ENCODE measurements at regions not wholly inside any gene's neighbourhood (a gene's known extent, or its start where the extent isn't known, plus 50 kb on each side); places are given as distances from the start of the nearest gene placed in this dataset.

- H3K27me3 ChIP-seq (replicated peaks in 1 of 4; ENCODE audit: control insufficient read depth in 3 of 4, extremely low read depth in 1 of 4, insufficient read depth in 3 of 4, low read length in 3 of 4): no peaks in the 10 kb centered on the region
- H3K4me2 ChIP-seq (ENCODE audit: insufficient read depth in 1 of 2, low read depth in 2 of 2, low read length in 2 of 2): no peak overlapping the region
- no peaks in the 10 kb centered on the region for H3K9me3 ChIP-seq (ENCODE audit: insufficient read depth in 2 of 2, low read depth in 1 of 2, low read length in 1 of 2)
- H3K4ac ChIP-seq (replicated peaks; ENCODE audit: insufficient read length, low read depth, low read length): no peak overlapping the region
- no peak overlapping the region for H3K27ac ChIP-seq (ENCODE audit: low read depth, low read length)
- no peaks in the 10 kb centered on the region for H3K23me2 ChIP-seq (ENCODE audit: low read depth, low read length)
- ChIA-PET CTCF (ENCODE audit: partially characterized antibody) (interaction anchor here (1.7 kb wide), 1 partner anchor 18 kb away, joined by 4 read pairs; no protein-coding TSS in a partner anchor), POLR2A (ENCODE audit: partially characterized antibody) (no interaction called here)
- no peak overlapping the region for H4K5ac ChIP-seq (ENCODE audit: insufficient read length, low read depth, low read length)
- H2BK15ac ChIP-seq (ENCODE audit: low read length): no peak overlapping the region
- H3K56ac ChIP-seq (replicated peaks; ENCODE audit: insufficient read length, low read depth, low read length): no peak overlapping the region
- H4K8ac ChIP-seq (ENCODE audit: extremely low read depth, insufficient read depth, low read length): no peak overlapping the region
- H3K14ac ChIP-seq (ENCODE audit: insufficient read length): no peak overlapping the region
- no peaks in the 10 kb centered on the region for H3K36me3 ChIP-seq (ENCODE audit: control insufficient read depth in 2 of 4, insufficient read depth in 4 of 4, low read length in 3 of 4)
- no peak overlapping the region for H4K91ac ChIP-seq (replicated peaks; ENCODE audit: insufficient read length, low read length)
- no peaks in the 10 kb centered on the region for H3K79me2 ChIP-seq (ENCODE audit: control insufficient read depth in 1 of 2, insufficient read depth in 2 of 2, low read length in 2 of 2)
- H3K23ac ChIP-seq (ENCODE audit: insufficient read length): no peak overlapping the region
- FAIRE-seq (no peak), DNase-seq (ENCODE audit: low read depth in 1 of 2, low spot score in 2 of 2) (no peak)
- H3K4me3 ChIP-seq (ENCODE audit: extremely low read depth in 1 of 4, insufficient read depth in 2 of 4, low read depth in 3 of 4, low read length in 4 of 4): no peak overlapping the region
- no peak overlapping the region for H3K9ac ChIP-seq (replicated peaks in 1 of 4; ENCODE audit: extremely low read depth in 1 of 4, low read depth in 3 of 4, low read length in 3 of 4)
- no peak overlapping the region for H2BK20ac ChIP-seq (ENCODE audit: low read length)
- no peak overlapping the region for H2BK5ac ChIP-seq (ENCODE audit: low read depth, low read length)
- H3K79me1 ChIP-seq (ENCODE audit: low read depth, low read length): no peaks in the 10 kb centered on the region
- no peaks in the 10 kb centered on the region for H3K4me1 ChIP-seq (replicated peaks in 1 of 4; ENCODE audit: control insufficient read depth in 3 of 4, insufficient read depth in 4 of 4, low read length in 3 of 4)
- no peak overlapping the region for H3K18ac ChIP-seq (ENCODE audit: extremely low read depth, low read length)
- no peak overlapping the region for H2BK120ac ChIP-seq (replicated peaks; ENCODE audit: low read depth, low read length)
- H2BK12ac ChIP-seq (ENCODE audit: low read depth, low read length): no peak overlapping the region
- H2AK5ac ChIP-seq (ENCODE audit: low read depth, low read length): no peak overlapping the region
- WGBS, 2 experiments (ENCODE audit: extremely low coverage in 1 of 2, insufficient coverage in 1 of 2, insufficient read length in 1 of 2, insufficient replicate concordance in 2 of 2, low coverage in 1 of 2, low lambda C conversion rate in 2 of 2, missing lambda C conversion rate in 1 of 2): 97% methylated on average over 3 of the region's 3 CpGs; no CpG with 5 or more reads in 1 of the 2 experiments
- 0 out of 2 replicates have a peak overlapping the region, but pooled peaks have one; percentile 5 for H2AFZ ChIP-seq (ENCODE audit: low read length)
- TF ChIP-seq HDAC2 (IDR thresholded peaks at IDR 0.05; ENCODE audit: borderline replicate concordance in 1 of 2, low read depth in 2 of 2, low read length in 2 of 2) (no peak), SUZ12 (IDR thresholded peaks at IDR 0.05; ENCODE audit: low read length) (no peak), SP2 (IDR thresholded peaks at IDR 0.05; ENCODE audit: low read length) (no peak), RFX5 (IDR thresholded peaks at IDR 0.05; ENCODE audit: borderline replicate concordance, low read depth, low read length) (no peak), EZH2 (IDR thresholded peaks at IDR 0.05; ENCODE audit: low read depth, low read length, severe bottlenecking) (no peak), MAFK (IDR thresholded peaks at IDR 0.05; ENCODE audit: low read depth, low read length) (no peak), SIN3A (conservative IDR thresholded peaks at IDR 0.05 in 1 of 2, IDR thresholded peaks at IDR 0.05 in 1 of 2; ENCODE audit: low read depth in 1 of 2, low read length in 2 of 2) (no peak), TAF7 (optimal IDR thresholded peaks at IDR 0.05; ENCODE audit: borderline replicate concordance, low read depth, low read length) (no peak), CHD1 (IDR thresholded peaks at IDR 0.05; ENCODE audit: low read depth, low read length) (no peak)
- TF ChIP-seq, protein P1, sequence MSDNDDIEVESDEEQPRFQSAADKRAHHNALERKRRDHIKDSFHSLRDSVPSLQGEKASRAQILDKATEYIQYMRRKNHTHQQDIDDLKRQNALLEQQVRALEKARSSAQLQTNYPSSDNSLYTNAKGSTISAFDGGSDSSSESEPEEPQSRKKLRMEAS (IDR thresholded peaks at IDR 0.05): no peak
- TF ChIP-seq, protein P2, sequence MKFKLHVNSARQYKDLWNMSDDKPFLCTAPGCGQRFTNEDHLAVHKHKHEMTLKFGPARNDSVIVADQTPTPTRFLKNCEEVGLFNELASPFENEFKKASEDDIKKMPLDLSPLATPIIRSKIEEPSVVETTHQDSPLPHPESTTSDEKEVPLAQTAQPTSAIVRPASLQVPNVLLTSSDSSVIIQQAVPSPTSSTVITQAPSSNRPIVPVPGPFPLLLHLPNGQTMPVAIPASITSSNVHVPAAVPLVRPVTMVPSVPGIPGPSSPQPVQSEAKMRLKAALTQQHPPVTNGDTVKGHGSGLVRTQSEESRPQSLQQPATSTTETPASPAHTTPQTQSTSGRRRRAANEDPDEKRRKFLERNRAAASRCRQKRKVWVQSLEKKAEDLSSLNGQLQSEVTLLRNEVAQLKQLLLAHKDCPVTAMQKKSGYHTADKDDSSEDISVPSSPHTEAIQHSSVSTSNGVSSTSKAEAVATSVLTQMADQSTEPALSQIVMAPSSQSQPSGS (IDR thresholded peaks at IDR 0.05; ENCODE audit: low read length): no peak
- H4K20me1 ChIP-seq (replicated peaks in 1 of 2; ENCODE audit: control insufficient read depth in 1 of 2, insufficient read depth in 2 of 2, low read length in 2 of 2): no peaks in the 10 kb centered on the region
Measured at GRCh38 chr1:101683561-101683960, 313.2 kb downstream of the OLFM3 start.
